Lower leg skin (tissue), 4 donors: ENCODE measurements at regions not wholly inside any gene's neighbourhood (a gene's known extent, or its start where the extent isn't known, plus 50 kb on each side); places are given as distances from the start of the nearest gene placed in this dataset.

Experiments
- DNase-seq, 2 donors: peaks; one replicate each; pipeline ENCODE4 v3.0.0-alpha.2; 2019; ENCODE audit warnings: low spot score in 2 of 2
- H3K4me3 ChIP-seq: fragments of 200-600 bp; sonication (generic); 2 replicates; pipeline ENCODE4 v1.5.1; 2017; ENCODE audit warnings: mild to moderate bottlenecking, low read depth; ENCODE audit not compliant: poor library complexity, severe bottlenecking
- CTCF ChIP-seq, 3 donors: fragments of 450-650 bp; IDR thresholded peaks; one replicate each; pipeline ENCODE4 v1.5.1; 2016; ENCODE audit warnings: antibody characterized with exemption in 3 of 3, mild to moderate bottlenecking in 3 of 3, moderate library complexity in 2 of 3
- POLR2A ChIP-seq, 2 donors: fragments of 450-650 bp; IDR thresholded peaks; one replicate each; pipeline ENCODE4 v1.6.1; 2016 to 2017; ENCODE audit warnings: antibody characterized with exemption in 2 of 2, mild to moderate bottlenecking in 1 of 2, moderate library complexity in 1 of 2
- WGBS, 2 donors: methylation state at CpG; one replicate each; pipeline ENCODE4 v1.1.5; 2018; 5-methylcytosine and 5-hydroxymethylcytosine counted together
- intact Hi-C: fragments of 100-400 bp; cut with DNase I; formaldehyde crosslinking; loops from one replicate; pipeline ENCODE4 v1.15.0; 2023; ENCODE audit warnings: low total_unique reads

GRCh38 chr13:84885868-84886267, 913.4 kb downstream of the SLITRK6 start:
- intact Hi-C loops: no loop called here
- 88 to 97% methylated on average over 6 of the region's 6 CpGs for WGBS, 2 donors
- DNase-seq: no peak
- TF ChIP-seq CTCF (IDR thresholded peaks at IDR 0.05) (no peak), POLR2A (IDR thresholded peaks at IDR 0.05) (no peak)
- no peak overlapping the region for H3K4me3 ChIP-seq

GRCh38 chr13:84873951-84874350, 925.3 kb downstream of the SLITRK6 start:
- intact Hi-C loops: no loop called here
- DNase-seq: no peak
- no peak overlapping the region for H3K4me3 ChIP-seq
- TF ChIP-seq POLR2A (IDR thresholded peaks at IDR 0.05): no peak
- TF ChIP-seq CTCF (IDR thresholded peaks at IDR 0.05): no peak
- 56 to 76% methylated on average over 3 of the region's 3 CpGs for WGBS, 2 donors

GRCh38 chr13:84870190-84870589, 929.0 kb downstream of the SLITRK6 start:
- no peak overlapping the region for H3K4me3 ChIP-seq
- 70 to 74% methylated on average over 6 of the region's 6 CpGs for WGBS, 2 donors
- DNase-seq: no peak
- no peak for TF ChIP-seq CTCF (IDR thresholded peaks at IDR 0.05)
- no peak for TF ChIP-seq POLR2A (IDR thresholded peaks at IDR 0.05)
- intact Hi-C loops: no loop called here

- intact Hi-C loops: no loop called here
- H3K4me3 ChIP-seq: no peak overlapping the region
- DNase-seq: no peak
- TF ChIP-seq CTCF (IDR thresholded peaks at IDR 0.05): no peak
- TF ChIP-seq POLR2A (IDR thresholded peaks at IDR 0.05): no peak
Measured at GRCh38 chr13:84867246-84867645, 932.0 kb downstream of the SLITRK6 start.

GRCh38 chr13:84865783-84866221, 933.4 kb downstream of the SLITRK6 start:
- DNase-seq: no peak
- intact Hi-C loops: no loop called here
- TF ChIP-seq CTCF (IDR thresholded peaks at IDR 0.05) (no peak), POLR2A (IDR thresholded peaks at IDR 0.05) (no peak)
- WGBS, 2 donors: 91 to 93% methylated on average over 2 of the region's 2 CpGs
- no peak overlapping the region for H3K4me3 ChIP-seq

GRCh38 chr13:84864341-84864740, 934.9 kb downstream of the SLITRK6 start:
- DNase-seq: no peak
- TF ChIP-seq CTCF (IDR thresholded peaks at IDR 0.05) (no peak), POLR2A (IDR thresholded peaks at IDR 0.05) (no peak)
- 36 to 53% methylated on average over 2 of the region's 2 CpGs for WGBS, 2 donors
- no peak overlapping the region for H3K4me3 ChIP-seq
- intact Hi-C loops: no loop called here
